ACC112 (cell line): ENCODE measurements at regions not wholly inside any gene's neighbourhood (a gene's known extent, or its start where the extent isn't known, plus 50 kb on each side); places are given as distances from the start of the nearest gene placed in this dataset.
"Not testable (repeated sequence)": the region's sequence is repeated elsewhere in the genome, so short reads cannot be mapped to it uniquely, and the experiment has no call there.

Experiments used
- H2AFZ ChIP-seq: fragments of 200-600 bp; sonication (generic); one replicate; pipeline ENCODE4 v1.6.0; 2017; ENCODE audit warnings: antibody characterized with exemption, low read length; ENCODE audit not compliant: unreplicated experiment
- H3K27ac ChIP-seq: fragments of 200-600 bp; sonication (generic); 2 replicates; pipeline ENCODE4 v1.5.1; 2014; ENCODE audit warnings: low read depth, mild to moderate bottlenecking, antibody characterized with exemption, low read length, moderate library complexity
- H3K27me3 ChIP-seq: fragments of 200-600 bp; sonication (generic); 2 replicates; pipeline ENCODE4 v1.6.1; 2014; ENCODE audit warnings: mild to moderate bottlenecking, antibody characterized with exemption, low read length, moderate library complexity, mixed read lengths; ENCODE audit not compliant: insufficient read depth
- H3K36me3 ChIP-seq: fragments of 200-600 bp; sonication (generic); 2 replicates; pipeline ENCODE4 v1.6.1; 2016; ENCODE audit warnings: mild to moderate bottlenecking, antibody characterized with exemption, low read length, moderate library complexity, mixed read lengths; ENCODE audit not compliant: insufficient read depth
- H3K4me1 ChIP-seq: fragments of 200-600 bp; sonication (generic); one replicate; pipeline ENCODE4 v1.6.1; 2016; ENCODE audit warnings: low read length, mixed read lengths; ENCODE audit not compliant: insufficient read depth, unreplicated experiment, control insufficient read depth
- H3K4me3 ChIP-seq: fragments of 200-600 bp; sonication (generic); 2 replicates; pipeline ENCODE4 v1.5.1; 2014; ENCODE audit warnings: mild to moderate bottlenecking, low read depth, low read length
- H3K79me2 ChIP-seq: fragments of 200-600 bp; sonication (generic); one replicate; pipeline ENCODE4 v1.6.0; 2016; ENCODE audit warnings: low read length; ENCODE audit not compliant: control insufficient read depth, unreplicated experiment, insufficient read depth

GRCh38 chr1:143804707-143805356 lies 167.0 kb downstream of the FAM72C start:
- H3K79me2 ChIP-seq, H2AFZ ChIP-seq, H3K4me1 ChIP-seq, H3K27ac ChIP-seq, H3K27me3 ChIP-seq, H3K36me3 ChIP-seq: not testable (repeated sequence)
- H3K4me3 ChIP-seq: peak overlapping the region; percentile 53; the same call in 1 of the 2 replicates

DNA sequence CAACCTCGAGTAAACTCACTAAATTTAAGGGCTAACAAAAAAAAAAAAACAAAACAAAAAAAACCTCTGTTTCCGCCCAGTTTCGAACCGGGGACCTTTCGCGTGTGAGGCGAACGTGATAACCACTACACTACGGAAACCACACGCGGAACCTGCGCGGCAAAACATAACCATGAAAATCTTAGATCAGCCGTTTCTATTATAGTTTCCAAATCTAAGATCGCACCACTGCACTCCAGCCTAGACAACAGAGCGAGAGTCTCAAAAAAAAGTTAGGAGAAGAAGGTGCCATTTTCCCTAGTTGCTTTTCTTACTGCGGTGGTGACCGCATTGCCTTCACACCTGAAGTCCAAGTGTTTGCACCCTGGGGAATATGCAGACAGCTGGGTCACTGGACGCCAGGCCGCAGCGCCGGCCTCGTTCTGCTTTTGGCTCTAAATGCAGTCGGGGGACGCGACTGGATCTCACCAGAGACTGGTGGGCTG lies 167.8 kb downstream of the FAM72C start:
- not testable (repeated sequence) for H3K36me3 ChIP-seq, H3K27me3 ChIP-seq, H3K27ac ChIP-seq, H2AFZ ChIP-seq, H3K4me1 ChIP-seq, H3K79me2 ChIP-seq
- peak overlapping the region; percentile 83 for H3K4me3 ChIP-seq

DNA sequence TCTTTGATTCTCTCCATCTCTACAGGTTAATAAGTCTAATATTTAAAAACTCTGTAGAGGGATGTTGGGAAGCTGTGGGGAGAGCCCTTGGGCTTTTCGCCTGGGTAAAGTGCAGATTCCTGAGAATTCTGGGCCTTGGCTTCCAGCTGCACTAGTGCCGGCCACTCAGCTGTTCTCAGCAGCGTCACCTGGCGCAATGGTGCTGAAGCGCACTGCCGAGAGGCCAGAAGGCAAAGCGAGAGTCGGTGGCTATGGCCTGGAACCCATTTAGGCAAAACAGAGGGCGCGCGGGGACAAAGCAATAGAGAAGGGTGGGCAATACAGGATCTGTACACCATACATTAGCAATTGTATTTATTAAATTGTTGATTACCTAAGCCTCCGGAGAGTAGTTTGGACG lies 168.7 kb downstream of the FAM72C start:
- H3K79me2 ChIP-seq, H3K4me3 ChIP-seq, H3K27ac ChIP-seq, H2AFZ ChIP-seq, H3K4me1 ChIP-seq, H3K36me3 ChIP-seq, H3K27me3 ChIP-seq: not testable (repeated sequence)

- H3K4me3 ChIP-seq, H3K4me1 ChIP-seq, H3K36me3 ChIP-seq, H3K79me2 ChIP-seq, H3K27me3 ChIP-seq, H3K27ac ChIP-seq, H2AFZ ChIP-seq: not testable (repeated sequence)
Observed at GRCh38 chr1:143799568-143800187, 172.1 kb downstream of the FAM72C start.

- H3K27ac ChIP-seq, H3K27me3 ChIP-seq, H3K79me2 ChIP-seq, H3K36me3 ChIP-seq, H3K4me1 ChIP-seq, H3K4me3 ChIP-seq, H2AFZ ChIP-seq: not testable (repeated sequence)
Observed at GRCh38 chr1:143796369-143796768, 175.4 kb downstream of the FAM72C start.

DNA sequence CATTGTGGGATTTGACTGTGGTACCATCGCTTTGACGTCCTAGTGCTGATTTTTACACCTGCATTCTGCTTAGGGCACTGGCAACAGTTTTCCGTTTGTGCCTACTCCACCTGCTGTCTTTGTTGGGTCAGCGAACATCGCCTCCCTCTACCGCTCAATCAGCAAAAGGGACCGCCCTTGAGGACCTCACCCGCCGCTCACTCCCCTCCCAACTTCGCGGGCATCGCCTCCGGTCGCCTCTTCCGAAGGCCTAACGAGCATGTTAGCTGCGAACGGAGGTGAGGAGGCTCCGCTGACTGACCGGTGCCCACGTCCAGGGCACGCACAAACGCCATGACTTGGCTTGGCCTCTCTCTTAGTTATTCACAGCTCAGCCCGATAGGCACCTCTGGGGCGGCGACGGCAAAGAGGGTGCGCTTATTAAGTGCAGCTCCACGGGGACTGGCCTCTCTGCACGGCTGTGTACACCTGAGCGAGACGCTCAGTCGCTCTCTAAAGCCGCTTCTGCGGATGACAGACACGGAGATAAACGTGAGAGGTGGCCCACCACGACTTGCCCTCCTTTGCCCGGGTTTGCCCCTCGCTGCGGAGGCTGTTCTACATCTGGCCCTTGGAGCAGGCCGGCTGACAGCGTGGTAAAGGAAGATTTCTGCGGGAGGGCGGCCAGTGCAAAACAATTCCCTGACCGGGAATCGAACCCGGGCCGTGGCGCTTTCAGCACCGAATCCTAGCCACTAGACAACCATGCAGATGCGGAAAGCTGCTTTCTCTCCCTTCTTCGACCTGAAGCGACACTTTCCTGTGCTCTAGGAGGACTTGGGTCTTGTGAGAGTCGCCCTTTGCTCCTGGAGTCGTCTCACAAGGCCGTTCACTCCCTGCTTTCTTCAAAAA lies 179.5 kb downstream of the FAM72C start:
- not testable (repeated sequence) for H3K27ac ChIP-seq, H3K27me3 ChIP-seq, H3K36me3 ChIP-seq, H3K4me3 ChIP-seq, H2AFZ ChIP-seq, H3K4me1 ChIP-seq, H3K79me2 ChIP-seq

DNA sequence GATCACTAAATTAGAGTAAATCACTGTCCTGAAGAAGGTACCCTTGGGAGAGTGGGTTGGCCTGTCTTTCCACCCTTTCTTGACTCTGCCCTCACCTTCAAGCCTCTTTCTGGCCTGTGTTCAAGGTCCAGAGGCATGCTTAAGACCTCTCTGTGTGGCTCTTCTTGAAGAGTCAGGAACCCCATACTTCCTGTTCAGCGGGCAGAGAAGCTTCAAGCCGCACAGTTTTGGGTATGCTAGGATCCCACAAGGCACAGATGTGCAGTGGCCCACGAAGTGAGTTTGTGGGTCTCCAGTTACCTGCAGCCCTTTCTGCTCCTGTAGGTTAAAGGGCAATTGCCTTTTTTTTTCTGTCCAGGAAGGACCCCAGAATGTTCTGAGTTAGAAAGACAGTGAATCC lies 185.4 kb downstream of the FAM72C start:
- not testable (repeated sequence) for H3K27ac ChIP-seq, H2AFZ ChIP-seq, H3K36me3 ChIP-seq

DNA sequence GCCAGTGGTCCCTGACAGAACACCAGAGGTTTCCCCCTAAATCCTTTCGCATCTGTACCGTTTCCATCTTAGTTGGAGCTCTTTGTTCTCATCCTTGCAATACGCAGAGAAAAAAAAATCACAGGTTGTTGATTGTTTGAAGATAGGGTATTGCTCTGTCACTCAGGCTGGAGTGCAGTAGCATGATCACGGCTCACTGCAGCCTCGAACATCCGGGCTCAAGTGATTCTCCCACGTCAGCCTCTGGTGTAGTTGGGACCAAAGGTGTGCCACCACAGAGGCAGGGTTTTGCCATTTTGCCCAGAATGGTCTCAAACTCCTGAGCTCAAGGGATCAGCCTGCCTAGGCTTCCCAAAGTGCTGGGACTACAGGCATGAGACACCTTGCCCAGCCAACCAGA lies 185.9 kb downstream of the FAM72C start:
- H3K27ac ChIP-seq, H2AFZ ChIP-seq, H3K27me3 ChIP-seq, H3K79me2 ChIP-seq, H3K4me1 ChIP-seq, H3K4me3 ChIP-seq, H3K36me3 ChIP-seq: not testable (repeated sequence)

More for the DNA sequence above, 185.4 kb downstream of the FAM72C start:
- H3K4me3 ChIP-seq, H3K27me3 ChIP-seq, H3K79me2 ChIP-seq, H3K4me1 ChIP-seq: not testable (repeated sequence)

GRCh38 chr1:143784239-143784882 lies 187.4 kb downstream of the FAM72C start:
- not testable (repeated sequence) for H3K36me3 ChIP-seq, H3K4me3 ChIP-seq, H3K27ac ChIP-seq, H3K79me2 ChIP-seq, H3K4me1 ChIP-seq, H2AFZ ChIP-seq, H3K27me3 ChIP-seq

GRCh38 chr1:143778178-143778577 lies 193.6 kb downstream of the FAM72C start:
- not testable (repeated sequence) for H3K4me3 ChIP-seq, H3K27me3 ChIP-seq, H3K36me3 ChIP-seq, H3K79me2 ChIP-seq, H2AFZ ChIP-seq, H3K4me1 ChIP-seq, H3K27ac ChIP-seq
